Naive thymus-derived CD4-positive, alpha-beta T cell (primary cell): ENCODE measurements at regions not wholly inside any gene's neighbourhood (a gene's known extent, or its start where the extent isn't known, plus 50 kb on each side); places are given as distances from the start of the nearest gene placed in this dataset.

ENCODE experiments used
- ATAC-seq: fragments of 150-1000 bp; cut with Tn5 transposase; 2 replicates; pipeline ENCODE4 v1.10.0; 2021; ENCODE audit warnings: mild to moderate bottlenecking, moderate library complexity
- CTCF ChIA-PET: fragments of 350-600 bp; sonication (Branson Sonifier 250); formaldehyde crosslinking; loops from one replicate; lab custom pipeline; 2021; ENCODE audit warnings: antibody characterized with exemption; lab: Charles Lee
- POLR2A ChIA-PET: fragments of 350-600 bp; sonication (Branson Sonifier 250); formaldehyde crosslinking; loops from one replicate; lab custom pipeline; 2021; ENCODE audit warnings: antibody characterized with exemption, inconsistent platforms; lab: Charles Lee
- DNase-seq, 9 donors: peaks; one replicate each; pipeline versions ENCODE4 v3.0.0 to v3.0.0-alpha.2; 2020 to 2022; ENCODE audit warnings: mixed read lengths in 1 of 9
- H3K27ac ChIP-seq: one replicate; pipeline ENCODE4 v1.7.0; 2013; ENCODE audit warnings: mild to moderate bottlenecking, low read depth, low read length, moderate library complexity
- H3K27me3 ChIP-seq, 2 donors: one replicate each; pipeline ENCODE4 v1.7.0; 2013; ENCODE audit warnings: low read length in 2 of 2, mild to moderate bottlenecking in 2 of 2, moderate library complexity in 2 of 2; ENCODE audit not compliant: control insufficient read depth in 2 of 2, insufficient read depth in 2 of 2
- H3K36me3 ChIP-seq, 3 experiments: 1 replicate in 2 of 3; 2 replicates in 1 of 3; pipeline ENCODE4 v1.7.0; 2013; ENCODE audit warnings: low read length in 3 of 3, mild to moderate bottlenecking in 3 of 3, moderate library complexity in 1 of 3; ENCODE audit not compliant: insufficient read depth in 3 of 3, control insufficient read depth in 2 of 3
- H3K4me1 ChIP-seq, 2 donors: one replicate each; pipeline ENCODE4 v1.7.0; 2013; ENCODE audit warnings: low read length in 2 of 2, mild to moderate bottlenecking in 2 of 2, moderate library complexity in 1 of 2; ENCODE audit not compliant: control insufficient read depth in 2 of 2, insufficient read depth in 2 of 2
- H3K4me3 ChIP-seq: 2 replicates; pipeline ENCODE4 v1.7.0; 2013; ENCODE audit warnings: mild to moderate bottlenecking, low read length
- H3K9me3 ChIP-seq, 3 experiments: 1 replicate in 2 of 3; 2 replicates in 1 of 3; pipeline ENCODE4 v1.7.0; 2013; ENCODE audit warnings: low read length in 3 of 3; ENCODE audit not compliant: control insufficient read depth in 2 of 3
- H3K27ac Mint-ChIP-seq, 9 donors: one replicate each; pipeline ENCODE4 v1.8.0; 2020 to 2022; ENCODE audit warnings: mixed read lengths in 9 of 9, mild to moderate bottlenecking in 8 of 9, moderate library complexity in 5 of 9, inconsistent platforms in 2 of 9
- H3K27me3 Mint-ChIP-seq, 5 donors: one replicate each; pipeline ENCODE4 v1.8.0; 2021 to 2022; ENCODE audit warnings: mixed read lengths in 5 of 5, mild to moderate bottlenecking in 1 of 5
- H3K36me3 Mint-ChIP-seq, 5 donors: one replicate each; pipeline ENCODE4 v1.8.0; 2020 to 2022; ENCODE audit warnings: mixed read lengths in 5 of 5, mild to moderate bottlenecking in 3 of 5, inconsistent platforms in 1 of 5
- H3K4me1 Mint-ChIP-seq, 7 donors: one replicate each; pipeline ENCODE4 v1.8.0; 2020 to 2022; ENCODE audit warnings: mixed read lengths in 7 of 7, mild to moderate bottlenecking in 3 of 7, inconsistent platforms in 1 of 7
- H3K4me3 Mint-ChIP-seq, 10 donors: one replicate each; pipeline ENCODE4 v1.8.0; 2020 to 2022; ENCODE audit warnings: mild to moderate bottlenecking in 10 of 10, mixed read lengths in 10 of 10, moderate library complexity in 6 of 10, inconsistent platforms in 2 of 10
- H3K9me3 Mint-ChIP-seq, 11 donors: one replicate each; pipeline ENCODE4 v1.8.0; 2020 to 2022; ENCODE audit warnings: mixed read lengths in 11 of 11, mild to moderate bottlenecking in 4 of 11, inconsistent platforms in 1 of 11, moderate library complexity in 1 of 11
- intact Hi-C, 2 donors: fragments of 100-400 bp; cut with micrococcal nuclease; formaldehyde crosslinking; loops; one replicate each; pipeline ENCODE4 v1.15.1; 2023

GRCh38 chr4:111453216-111453615, 692.0 kb upstream of the FAM241A start:
- H3K9me3 Mint-ChIP-seq, result peaks cover 0 to 3% (median 0%) of the 10 kb centered on the region in 11 donors
- H3K36me3 Mint-ChIP-seq, result no peaks in the 10 kb centered on the region
- ATAC-seq (no peak), DNase-seq (no peak)
- intact Hi-C loops, result no loop called here
- Histone ChIP-seq H3K36me3 (no peaks in the 10 kb centered on the region), H3K4me1 (no peaks in the 10 kb centered on the region), H3K4me3 (no peak overlapping the region), H3K27ac (no peak overlapping the region), H3K9me3 (no peaks in the 10 kb centered on the region), H3K27me3 (no peaks in the 10 kb centered on the region)
- CTCF ChIA-PET, result no interaction called here
- no peaks in the 10 kb centered on the region for H3K27me3 Mint-ChIP-seq
- H3K4me1 Mint-ChIP-seq, result no peaks in the 10 kb centered on the region
- no peak overlapping the region for H3K27ac Mint-ChIP-seq
- H3K4me3 Mint-ChIP-seq, result no peak overlapping the region
- POLR2A ChIA-PET, result no interaction called here

GRCh38 chr4:111454961-111455360, 690.3 kb upstream of the FAM241A start:
- POLR2A ChIA-PET, result no interaction called here
- H3K4me3 ChIP-seq, result no peak overlapping the region
- H3K4me1 ChIP-seq, result no peaks in the 10 kb centered on the region
- H3K36me3 ChIP-seq, result no peaks in the 10 kb centered on the region
- intact Hi-C loops, result no loop called here
- DNase-seq (no peak), ATAC-seq (no peak)
- Mint-ChIP-seq H3K4me1 (no peaks in the 10 kb centered on the region), H3K27ac (no peak overlapping the region), H3K27me3 (no peaks in the 10 kb centered on the region), H3K36me3 (no peaks in the 10 kb centered on the region), H3K9me3 (no peaks in the 10 kb centered on the region), H3K4me3 (no peak overlapping the region)
- CTCF ChIA-PET, result no interaction called here
- no peak overlapping the region for H3K27ac ChIP-seq
- no peaks in the 10 kb centered on the region for H3K27me3 ChIP-seq
- H3K9me3 ChIP-seq, result no peaks in the 10 kb centered on the region

- intact Hi-C loops, result no loop called here
Measured at GRCh38 chr4:111464251-111465045, 680.8 kb upstream of the FAM241A start.

GRCh38 chr4:111466811-111467604, 678.2 kb upstream of the FAM241A start:
- CTCF ChIA-PET, result no interaction called here
- intact Hi-C loops, result no loop called here
- no peak for ATAC-seq

More at GRCh38 chr4:111464251-111465045, 680.8 kb upstream of the FAM241A start:
- Mint-ChIP-seq H3K36me3 (no peaks in the 10 kb centered on the region), H3K4me1 (no peaks in the 10 kb centered on the region), H3K9me3 (peaks cover 0 to 18% (median 3%) of the 10 kb centered on the region in 11 donors), H3K27ac (no peak overlapping the region), H3K27me3 (no peaks in the 10 kb centered on the region), H3K4me3 (no peak overlapping the region)
- no peak overlapping the region for H3K27ac ChIP-seq
- DNase-seq, result no peak
- H3K27me3 ChIP-seq, result no peaks in the 10 kb centered on the region
- POLR2A ChIA-PET, result no interaction called here
- no peaks in the 10 kb centered on the region for H3K36me3 ChIP-seq
- no peak for ATAC-seq
- no peaks in the 10 kb centered on the region for H3K4me1 ChIP-seq
- peaks cover 0 to 5% (median 0%) of the 10 kb centered on the region in 3 experiments for H3K9me3 ChIP-seq
- CTCF ChIA-PET, result no interaction called here
- no peak overlapping the region for H3K4me3 ChIP-seq

GRCh38 chr4:111475001-111475400, 670.3 kb upstream of the FAM241A start:
- no peaks in the 10 kb centered on the region for H3K27me3 Mint-ChIP-seq

More at GRCh38 chr4:111466811-111467604, 678.2 kb upstream of the FAM241A start:
- no peaks in the 10 kb centered on the region for H3K36me3 Mint-ChIP-seq
- Histone ChIP-seq H3K27me3 (no peaks in the 10 kb centered on the region), H3K36me3 (no peaks in the 10 kb centered on the region), H3K4me3 (no peak overlapping the region), H3K9me3 (peaks cover 0 to 6% (median 0%) of the 10 kb centered on the region in 3 experiments), H3K4me1 (no peaks in the 10 kb centered on the region), H3K27ac (no peak overlapping the region)
- POLR2A ChIA-PET, result no interaction called here
- H3K4me1 Mint-ChIP-seq, result no peaks in the 10 kb centered on the region
- no peaks in the 10 kb centered on the region for H3K27me3 Mint-ChIP-seq
- no peak overlapping the region for H3K4me3 Mint-ChIP-seq
- no peak for DNase-seq
- H3K27ac Mint-ChIP-seq, result no peak overlapping the region
- peaks cover 0 to 26% (median 5%) of the 10 kb centered on the region in 11 donors for H3K9me3 Mint-ChIP-seq

GRCh38 chr4:111475666-111476065, 669.6 kb upstream of the FAM241A start:
- no peaks in the 10 kb centered on the region for H3K36me3 Mint-ChIP-seq
- H3K27me3 ChIP-seq, result no peaks in the 10 kb centered on the region
- no peaks in the 10 kb centered on the region for H3K27me3 Mint-ChIP-seq
- intact Hi-C loops, result no loop called here
- DNase-seq (no peak), ATAC-seq (no peak)
- H3K27ac Mint-ChIP-seq, result no peak overlapping the region
- no peaks in the 10 kb centered on the region for H3K36me3 ChIP-seq
- H3K4me1 Mint-ChIP-seq, result no peaks in the 10 kb centered on the region
- CTCF ChIA-PET, result no interaction called here
- H3K27ac ChIP-seq, result no peak overlapping the region
- peaks cover 0 to 16% (median 0%) of the 10 kb centered on the region in 11 donors for H3K9me3 Mint-ChIP-seq
- H3K4me3 ChIP-seq, result no peak overlapping the region
- H3K9me3 ChIP-seq, result no peaks in the 10 kb centered on the region
- no peaks in the 10 kb centered on the region for H3K4me1 ChIP-seq
- no peak overlapping the region for H3K4me3 Mint-ChIP-seq
- POLR2A ChIA-PET, result no interaction called here

More at GRCh38 chr4:111475001-111475400, 670.3 kb upstream of the FAM241A start:
- Histone ChIP-seq H3K4me1 (no peaks in the 10 kb centered on the region), H3K27me3 (no peaks in the 10 kb centered on the region), H3K27ac (no peak overlapping the region), H3K36me3 (no peaks in the 10 kb centered on the region), H3K4me3 (no peak overlapping the region), H3K9me3 (no peaks in the 10 kb centered on the region)
- POLR2A ChIA-PET, result no interaction called here
- H3K36me3 Mint-ChIP-seq, result no peaks in the 10 kb centered on the region
- DNase-seq (no peak), ATAC-seq (no peak)
- CTCF ChIA-PET, result no interaction called here
- intact Hi-C loops, result no loop called here
- H3K4me1 Mint-ChIP-seq, result no peaks in the 10 kb centered on the region
- no peak overlapping the region for H3K27ac Mint-ChIP-seq
- peaks cover 0 to 16% (median 0%) of the 10 kb centered on the region in 11 donors for H3K9me3 Mint-ChIP-seq
- H3K4me3 Mint-ChIP-seq, result no peak overlapping the region
